ENCODE measurements at regions not wholly inside any gene's neighbourhood (a gene's known extent, or its start where the extent isn't known, plus 50 kb on each side); places are given as distances from the start of the nearest gene placed in this dataset.

DNA sequence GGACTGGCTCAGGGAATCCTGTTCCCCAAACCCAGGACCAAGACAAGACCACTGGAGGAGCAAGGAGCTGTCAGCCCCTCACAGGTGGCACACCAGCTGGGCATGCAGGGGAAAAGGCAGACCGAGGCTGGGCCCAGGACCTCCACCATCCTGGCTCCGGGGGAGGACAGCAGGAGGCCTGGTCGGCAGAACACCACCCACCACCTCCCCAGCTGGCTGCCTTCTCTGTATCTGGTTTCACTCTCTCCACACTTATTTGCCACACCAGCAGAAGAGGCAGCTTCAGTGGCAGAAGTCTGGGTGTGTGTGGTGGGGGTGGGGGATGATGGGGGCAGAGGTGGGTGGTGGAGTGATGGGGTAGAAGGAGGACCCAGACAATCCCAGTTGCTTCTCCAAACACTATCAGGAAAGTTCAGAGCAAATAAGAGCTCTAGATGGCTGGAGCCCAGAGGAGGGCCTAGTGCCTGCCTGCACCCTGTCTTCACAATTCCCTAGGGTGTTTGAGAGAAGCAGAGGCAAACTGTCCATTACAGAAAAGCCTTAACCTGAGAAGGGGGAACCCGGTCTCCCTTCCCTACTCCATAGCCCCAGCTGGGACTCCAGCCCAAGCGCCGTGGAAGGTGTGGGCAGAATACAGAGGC is 51.9 kb upstream of the CDON start:
- DNase-seq = no peak
- Histone ChIP-seq H3K27ac (peak overlapping the region; percentile 25 to 89 (median 84)), H3K27me3 (no peaks in the 10 kb centered on the region), H3K36me3 (no peaks in the 10 kb centered on the region), H3K4me1 (peaks cover 0 to 46% (median 20%) of the 10 kb centered on the region in 4 donors), H3K9me3 (no peaks in the 10 kb centered on the region), H3K4me3 (no peak overlapping the region)
- TF ChIP-seq, protein P1, sequence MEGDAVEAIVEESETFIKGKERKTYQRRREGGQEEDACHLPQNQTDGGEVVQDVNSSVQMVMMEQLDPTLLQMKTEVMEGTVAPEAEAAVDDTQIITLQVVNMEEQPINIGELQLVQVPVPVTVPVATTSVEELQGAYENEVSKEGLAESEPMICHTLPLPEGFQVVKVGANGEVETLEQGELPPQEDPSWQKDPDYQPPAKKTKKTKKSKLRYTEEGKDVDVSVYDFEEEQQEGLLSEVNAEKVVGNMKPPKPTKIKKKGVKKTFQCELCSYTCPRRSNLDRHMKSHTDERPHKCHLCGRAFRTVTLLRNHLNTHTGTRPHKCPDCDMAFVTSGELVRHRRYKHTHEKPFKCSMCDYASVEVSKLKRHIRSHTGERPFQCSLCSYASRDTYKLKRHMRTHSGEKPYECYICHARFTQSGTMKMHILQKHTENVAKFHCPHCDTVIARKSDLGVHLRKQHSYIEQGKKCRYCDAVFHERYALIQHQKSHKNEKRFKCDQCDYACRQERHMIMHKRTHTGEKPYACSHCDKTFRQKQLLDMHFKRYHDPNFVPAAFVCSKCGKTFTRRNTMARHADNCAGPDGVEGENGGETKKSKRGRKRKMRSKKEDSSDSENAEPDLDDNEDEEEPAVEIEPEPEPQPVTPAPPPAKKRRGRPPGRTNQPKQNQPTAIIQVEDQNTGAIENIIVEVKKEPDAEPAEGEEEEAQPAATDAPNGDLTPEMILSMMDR (IDR thresholded peaks at IDR 0.05) = no peak
- TF ChIP-seq POLR2A (IDR thresholded peaks at IDR 0.05) = no peak

DNA sequence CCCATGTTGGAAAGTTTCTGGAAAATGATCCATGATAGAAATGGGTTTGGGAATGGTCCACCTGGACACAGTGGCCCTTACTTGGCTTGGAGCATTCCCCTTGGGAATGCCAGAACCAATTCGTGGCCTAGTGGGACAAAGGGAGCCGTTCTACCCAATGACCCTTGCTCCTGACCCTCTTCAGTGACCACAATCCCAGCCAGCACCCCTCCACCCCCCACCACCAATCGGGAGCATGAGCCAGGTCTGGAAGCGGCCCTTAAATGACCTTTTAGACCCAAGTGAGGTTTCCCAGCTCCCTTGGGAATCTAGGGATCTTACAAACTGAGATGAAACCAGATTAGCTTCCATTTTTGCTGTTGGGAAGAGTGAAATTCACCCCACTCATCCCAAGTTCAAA is 51.3 kb upstream of the CDON start:
- TF ChIP-seq, protein P1 (IDR thresholded peaks at IDR 0.05) = no peak
- TF ChIP-seq POLR2A (IDR thresholded peaks at IDR 0.05) = no peak
- no peaks in the 10 kb centered on the region for H3K27me3 ChIP-seq
- H3K27ac ChIP-seq = peak overlapping the region in 3 of 4 donors; percentile 81 to 89 (median 88)
- no peaks in the 10 kb centered on the region for H3K9me3 ChIP-seq
- no peak for DNase-seq
- H3K4me1 ChIP-seq = peaks cover 0 to 46% (median 20%) of the 10 kb centered on the region in 4 donors
- no peaks in the 10 kb centered on the region for H3K36me3 ChIP-seq
- H3K4me3 ChIP-seq = no peak overlapping the region

DNA sequence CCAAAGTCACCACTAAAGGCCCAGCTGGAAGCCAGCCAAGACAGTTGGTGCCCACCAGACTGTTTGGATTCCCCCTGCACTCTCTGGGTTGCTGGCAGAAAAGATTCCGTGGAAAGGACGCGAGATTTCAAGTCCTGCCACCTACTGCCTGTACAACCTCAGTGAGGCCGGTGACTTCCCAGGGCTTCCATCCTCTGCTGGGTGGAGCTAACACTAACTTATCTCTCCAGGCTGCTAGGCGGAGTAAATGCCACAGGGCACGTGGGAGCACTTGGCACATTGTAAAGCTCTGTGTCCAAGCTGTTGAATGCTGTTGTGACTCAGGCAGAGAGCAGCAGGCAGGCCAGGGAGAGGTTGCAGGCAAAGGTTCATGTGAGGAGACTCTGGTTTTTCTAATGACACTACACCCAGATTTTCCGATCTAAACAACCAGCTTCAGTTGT is 50.9 kb upstream of the CDON start:
- TF ChIP-seq, protein P1 (IDR thresholded peaks at IDR 0.05) = peak in 3 of 6 experiments; percentile 30 to 40 (median 35)
- peak; percentile 46 to 71 for TF ChIP-seq POLR2A (IDR thresholded peaks at IDR 0.05)
- peak; percentile 22 to 94 (median 89) for DNase-seq
- no peaks in the 10 kb centered on the region for H3K27me3 ChIP-seq
- peak overlapping the region in 3 of 4 donors; percentile 81 to 89 (median 88) for H3K27ac ChIP-seq
- no peak overlapping the region for H3K4me3 ChIP-seq
- no peaks in the 10 kb centered on the region for H3K9me3 ChIP-seq
- H3K36me3 ChIP-seq = no peaks in the 10 kb centered on the region
- H3K4me1 ChIP-seq = peaks cover 0 to 46% (median 20%) of the 10 kb centered on the region in 4 donors

DNA sequence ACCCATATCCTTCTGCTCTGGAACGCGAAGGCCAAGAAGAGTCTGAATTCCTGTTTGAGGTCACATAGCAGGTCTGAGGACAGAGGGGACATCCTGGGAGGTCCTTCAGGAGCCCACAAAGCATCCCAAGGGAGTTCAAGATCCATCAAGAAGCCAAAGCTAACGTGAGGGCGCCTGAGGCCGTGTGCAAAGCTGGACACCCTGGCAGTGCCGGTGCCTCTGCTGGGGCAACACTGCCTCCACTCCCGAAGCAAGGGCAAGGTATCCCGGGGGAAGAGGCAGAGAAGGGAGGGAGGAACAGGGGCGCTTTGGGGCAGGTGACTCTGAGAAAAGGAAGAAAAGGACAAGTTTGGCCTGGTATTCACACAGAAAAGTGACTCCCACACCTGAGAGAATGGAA is 50.3 kb upstream of the CDON start:
- Histone ChIP-seq H3K4me1 (peaks cover 0 to 46% (median 20%) of the 10 kb centered on the region in 4 donors), H3K27ac (peak overlapping the region in 2 of 4 donors; percentile 88 to 89)
- TF ChIP-seq, protein P1 (IDR thresholded peaks at IDR 0.05) = no peak
- no peak for TF ChIP-seq POLR2A (IDR thresholded peaks at IDR 0.05)

DNA sequence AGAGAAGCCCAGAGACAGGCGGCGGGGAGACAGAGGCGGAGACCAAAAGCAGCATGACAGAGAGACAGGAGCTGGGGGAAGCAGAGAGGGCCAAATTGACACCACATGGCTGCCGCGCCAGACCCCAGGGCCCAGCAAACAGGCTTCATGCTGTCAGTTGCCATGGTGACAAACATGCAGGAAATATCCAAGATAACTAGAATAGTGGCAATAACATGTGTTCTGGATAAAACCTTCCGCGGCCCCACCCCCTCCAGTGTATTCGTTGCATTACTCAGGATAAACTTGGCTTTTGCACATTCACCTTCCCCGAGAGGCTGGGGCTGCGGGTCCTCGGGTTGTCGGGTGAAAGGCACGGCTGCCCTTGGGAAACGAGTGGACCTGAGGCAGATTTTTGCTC is 49.9 kb upstream of the CDON start:
- DNase-seq = no peak
- peak overlapping the region in 1 of 4 donors; percentile 89 for H3K27ac ChIP-seq
- no peak overlapping the region for H3K4me3 ChIP-seq
- no peaks in the 10 kb centered on the region for H3K9me3 ChIP-seq
- H3K27me3 ChIP-seq = no peaks in the 10 kb centered on the region
- peaks cover 0 to 46% (median 20%) of the 10 kb centered on the region in 4 donors for H3K4me1 ChIP-seq
- no peak for TF ChIP-seq POLR2A (IDR thresholded peaks at IDR 0.05)
- TF ChIP-seq, protein P1 (IDR thresholded peaks at IDR 0.05) = no peak
- no peaks in the 10 kb centered on the region for H3K36me3 ChIP-seq

More for the DNA sequence above, 50.3 kb upstream of the CDON start:
- Histone ChIP-seq H3K4me3 (no peak overlapping the region), H3K27me3 (no peaks in the 10 kb centered on the region), H3K9me3 (no peaks in the 10 kb centered on the region), H3K36me3 (no peaks in the 10 kb centered on the region)
- DNase-seq = no peak

All from Peyer's patch (tissue), 4 donors.